SIG-M5 treated with dmso at 0.1 percent for 504 hours (cell line): ENCODE measurements at regions not wholly inside any gene's neighbourhood (a gene's known extent, or its start where the extent isn't known, plus 50 kb on each side); places are given as distances from the start of the nearest gene placed in this dataset.
"Not testable (repeated sequence)": the region's sequence is repeated elsewhere in the genome, so short reads cannot be mapped to it uniquely, and the experiment has no call there.

Experiments
- DNase-seq: peaks from one replicate; lab custom pipeline; 2025; ENCODE audit not compliant: unreplicated experiment; lab: John Stamatoyannopoulos, UW

GRCh38 chr16:29171296-29171695, 186.4 kb downstream of the LAT start:
- not testable (repeated sequence) for DNase-seq

- not testable (repeated sequence) for DNase-seq
These were observed 185.7 kb downstream of the LAT start for GRCh38 chr16:29170393-29171119.

GRCh38 chr16:29169295-29169994, 184.6 kb downstream of the LAT start:
- DNase-seq: not testable (repeated sequence)

- not testable (repeated sequence) for DNase-seq
These were observed 183.8 kb downstream of the LAT start for GRCh38 chr16:29168515-29169259.

- not testable (repeated sequence) for DNase-seq
These were observed 179.7 kb downstream of the LAT start for GRCh38 chr16:29164442-29165089.

GRCh38 chr16:29160171-29160570, 175.3 kb downstream of the LAT start:
- DNase-seq: not testable (repeated sequence)

GRCh38 chr16:29159603-29160002, 174.8 kb downstream of the LAT start:
- not testable (repeated sequence) for DNase-seq

- no peak for DNase-seq
These were observed 173.9 kb downstream of the LAT start for GRCh38 chr16:29158785-29159184.

GRCh38 chr16:29158031-29158784, 173.4 kb downstream of the LAT start:
- not testable (repeated sequence) for DNase-seq

- DNase-seq: peak; percentile 95
These were observed 172.4 kb downstream of the LAT start for GRCh38 chr16:29157051-29157923.

- DNase-seq: no peak
These were observed 171.7 kb downstream of the LAT start for GRCh38 chr16:29156511-29156910.

- not testable (repeated sequence) for DNase-seq
These were observed 171.0 kb downstream of the LAT start for GRCh38 chr16:29155866-29156200.

- not testable (repeated sequence) for DNase-seq
These were observed 170.4 kb downstream of the LAT start for GRCh38 chr16:29155131-29155865.

GRCh38 chr16:29154676-29155121, 169.8 kb downstream of the LAT start:
- no peak for DNase-seq

GRCh38 chr16:29154088-29154487, 169.2 kb downstream of the LAT start:
- DNase-seq: no peak

GRCh38 chr16:29153307-29153706, 168.5 kb downstream of the LAT start:
- not testable (repeated sequence) for DNase-seq

GRCh38 chr16:29152544-29153031, 167.7 kb downstream of the LAT start:
- DNase-seq: not testable (repeated sequence)

GRCh38 chr16:29151317-29151716, 166.5 kb downstream of the LAT start:
- no peak for DNase-seq

GRCh38 chr16:29149912-29150311, 165.1 kb downstream of the LAT start:
- DNase-seq: not testable (repeated sequence)
